ENCODE measurements at regions not wholly inside any gene's neighbourhood (a gene's known extent, or its start where the extent isn't known, plus 50 kb on each side); places are given as distances from the start of the nearest gene placed in this dataset.

GRCh38 chr9:30815585-30815984, 1568.9 kb upstream of the ACO1 start:
- Histone ChIP-seq H3K4me1 (replicated peaks; ENCODE audit: insufficient read depth) (no peaks in the 10 kb centered on the region), H3K4me3 (no peak overlapping the region), H3K9me2 (ENCODE audit: insufficient read depth) (no peaks in the 10 kb centered on the region), H4K20me1 (ENCODE audit: insufficient read depth) (no peaks in the 10 kb centered on the region), H3K4me2 (no peak overlapping the region), H3K9me3 (ENCODE audit: insufficient read depth, low read depth) (no peaks in the 10 kb centered on the region), H3K79me2 (ENCODE audit: low read depth) (no peaks in the 10 kb centered on the region), H3F3A (ENCODE audit: insufficient read depth, low read depth) (no peaks in the 10 kb centered on the region), H3K27ac (no peak overlapping the region), H3K36me3 (ENCODE audit: low read depth) (no peaks in the 10 kb centered on the region), H3K27me3 (ENCODE audit: insufficient read depth, low read depth) (no peaks in the 10 kb centered on the region), H2AFZ (no peak overlapping the region)
- POLR2A ChIA-PET (ENCODE audit: unreplicated experiment): no interaction called here
- BruUV-seq (replicated peaks): no TSS peak
- CTCF ChIA-PET: no interaction called here
- TF ChIP-seq CTCF (conservative IDR thresholded peaks at IDR 0.05) (no peak), EZH2 (IDR thresholded peaks at IDR 0.05; ENCODE audit: low read depth) (no peak)
- intact Hi-C loops (cut with micrococcal nuclease; ENCODE audit: unreplicated experiment): no loop called here
- DNase-seq: no peak

- no TSS peak for BruUV-seq (replicated peaks)
- Histone ChIP-seq H3F3A (ENCODE audit: insufficient read depth, low read depth) (no peaks in the 10 kb centered on the region), H3K27ac (no peak overlapping the region), H3K4me1 (replicated peaks; ENCODE audit: insufficient read depth) (no peaks in the 10 kb centered on the region), H3K9me2 (ENCODE audit: insufficient read depth) (no peaks in the 10 kb centered on the region), H3K79me2 (ENCODE audit: low read depth) (no peaks in the 10 kb centered on the region), H3K9me3 (ENCODE audit: insufficient read depth, low read depth) (no peaks in the 10 kb centered on the region), H3K4me3 (no peak overlapping the region), H3K27me3 (ENCODE audit: insufficient read depth, low read depth) (no peaks in the 10 kb centered on the region), H3K36me3 (ENCODE audit: low read depth) (no peaks in the 10 kb centered on the region), H3K4me2 (no peak overlapping the region), H2AFZ (no peak overlapping the region), H4K20me1 (ENCODE audit: insufficient read depth) (no peaks in the 10 kb centered on the region)
- CTCF ChIA-PET: no interaction called here
- POLR2A ChIA-PET (ENCODE audit: unreplicated experiment): interaction anchor here (0.9 kb wide), 1 partner anchor 543 kb away, joined by 4 read pairs; no protein-coding TSS in a partner anchor
- TF ChIP-seq EZH2 (IDR thresholded peaks at IDR 0.05; ENCODE audit: low read depth): no peak
- no peak for TF ChIP-seq CTCF (conservative IDR thresholded peaks at IDR 0.05)
- intact Hi-C loops (cut with micrococcal nuclease; ENCODE audit: unreplicated experiment): no loop called here
- no peak for DNase-seq
Measured at GRCh38 chr9:30845136-30845535, 1539.3 kb upstream of the ACO1 start.

- no peaks in the 10 kb centered on the region for H3F3A ChIP-seq (ENCODE audit: insufficient read depth, low read depth)
- H3K4me2 ChIP-seq: no peak overlapping the region
- H3K4me1 ChIP-seq (replicated peaks; ENCODE audit: insufficient read depth): no peaks in the 10 kb centered on the region
- H2AFZ ChIP-seq: no peak overlapping the region
- H3K9me3 ChIP-seq (ENCODE audit: insufficient read depth, low read depth): no peaks in the 10 kb centered on the region
- intact Hi-C loops (cut with micrococcal nuclease; ENCODE audit: unreplicated experiment): no loop called here
- no TSS peak for BruUV-seq (replicated peaks)
- H3K27me3 ChIP-seq (ENCODE audit: insufficient read depth, low read depth): no peaks in the 10 kb centered on the region
- no peak overlapping the region for H3K27ac ChIP-seq
- no peaks in the 10 kb centered on the region for H4K20me1 ChIP-seq (ENCODE audit: insufficient read depth)
- POLR2A ChIA-PET (ENCODE audit: unreplicated experiment): no interaction called here
- no peaks in the 10 kb centered on the region for H3K9me2 ChIP-seq (ENCODE audit: insufficient read depth)
- H3K4me3 ChIP-seq: no peak overlapping the region
- no peak for TF ChIP-seq EZH2 (IDR thresholded peaks at IDR 0.05; ENCODE audit: low read depth)
- no peak for TF ChIP-seq CTCF (conservative IDR thresholded peaks at IDR 0.05)
- CTCF ChIA-PET: no interaction called here
- no peak for DNase-seq
- H3K79me2 ChIP-seq (ENCODE audit: low read depth): no peaks in the 10 kb centered on the region
- no peaks in the 10 kb centered on the region for H3K36me3 ChIP-seq (ENCODE audit: low read depth)
Measured at GRCh38 chr9:30846651-30847050, 1537.8 kb upstream of the ACO1 start.

Measured in PC-9 (cell line).